ENCODE measurements at regions not wholly inside any gene's neighbourhood (a gene's known extent, or its start where the extent isn't known, plus 50 kb on each side); places are given as distances from the start of the nearest gene placed in this dataset.
A peak's percentile ranks its signal among the peaks of the same experiment; 100 is the strongest.

GRCh38 chr2:138105358-138105757, 141.1 kb downstream of the HNMT start:
- no peak for DNase-seq

GRCh38 chr2:138106606-138107005, 142.3 kb downstream of the HNMT start:
- no peak for DNase-seq

GRCh38 chr2:138107288-138107687, 143.0 kb downstream of the HNMT start:
- DNase-seq, result no peak

- no peak for DNase-seq
Observed at GRCh38 chr2:138110453-138111083, 146.3 kb downstream of the HNMT start.

GRCh38 chr2:138112536-138112935, 148.3 kb downstream of the HNMT start:
- no peak for DNase-seq

GRCh38 chr2:138113871-138114525, 149.7 kb downstream of the HNMT start:
- DNase-seq, result no peak

- no peak for DNase-seq
Observed at GRCh38 chr2:138115666-138116065, 151.4 kb downstream of the HNMT start.

GRCh38 chr2:138116456-138116855, 152.2 kb downstream of the HNMT start:
- no peak for DNase-seq

GRCh38 chr2:138121666-138122661, 157.7 kb downstream of the HNMT start:
- no peak for DNase-seq

- no peak for DNase-seq
Observed at GRCh38 chr2:138122891-138123290, 158.6 kb downstream of the HNMT start.

GRCh38 chr2:138123741-138124140, 159.5 kb downstream of the HNMT start:
- DNase-seq, result no peak

GRCh38 chr2:138124521-138124920, 160.2 kb downstream of the HNMT start:
- no peak for DNase-seq

- DNase-seq, result no peak
Observed at GRCh38 chr2:138125306-138126288, 161.3 kb downstream of the HNMT start.

- no peak for DNase-seq
Observed at GRCh38 chr2:138132108-138132507, 167.8 kb downstream of the HNMT start.

- no peak for DNase-seq
Observed at GRCh38 chr2:138137949-138138348, 173.7 kb downstream of the HNMT start.

- DNase-seq, result peak; percentile 3
Observed at GRCh38 chr2:138147796-138148195, 183.5 kb downstream of the HNMT start.

GRCh38 chr2:138155304-138155703, 191.0 kb downstream of the HNMT start:
- no peak for DNase-seq

GRCh38 chr2:138157372-138157771, 193.1 kb downstream of the HNMT start:
- no peak for DNase-seq

- DNase-seq, result no peak
Observed at GRCh38 chr2:138170485-138170884, 206.2 kb downstream of the HNMT start.

GRCh38 chr2:138171244-138171643, 207.0 kb downstream of the HNMT start:
- DNase-seq, result no peak

GRCh38 chr2:138175066-138175465, 210.8 kb downstream of the HNMT start:
- DNase-seq, result no peak

GRCh38 chr2:138176862-138177439, 212.7 kb downstream of the HNMT start:
- DNase-seq, result no peak

All from COR-L47 (cell line).